ENCODE measurements at regions not wholly inside any gene's neighbourhood (a gene's known extent, or its start where the extent isn't known, plus 50 kb on each side); places are given as distances from the start of the nearest gene placed in this dataset.

DNA sequence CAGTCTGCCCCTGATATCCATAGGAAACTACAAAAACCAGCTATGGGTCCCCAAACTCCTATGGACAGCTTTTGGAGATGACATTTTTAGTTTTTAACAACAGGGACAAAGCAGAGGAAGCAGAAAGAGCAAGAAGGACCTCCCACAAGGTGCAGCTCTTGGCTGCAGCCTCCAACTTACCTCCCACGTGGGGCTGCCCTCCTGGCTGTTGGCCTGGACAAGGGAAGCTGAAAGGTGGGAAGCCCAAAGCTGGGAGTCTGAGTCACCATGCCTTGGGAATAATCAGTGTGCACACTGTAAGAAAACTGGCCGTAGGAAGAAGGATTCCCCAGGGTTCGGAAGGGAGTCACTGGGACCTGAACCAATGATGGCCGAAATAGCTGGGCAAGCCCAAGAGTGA lies 51.8 kb upstream of the PAX1 start:
- TF ChIP-seq, protein P1, sequence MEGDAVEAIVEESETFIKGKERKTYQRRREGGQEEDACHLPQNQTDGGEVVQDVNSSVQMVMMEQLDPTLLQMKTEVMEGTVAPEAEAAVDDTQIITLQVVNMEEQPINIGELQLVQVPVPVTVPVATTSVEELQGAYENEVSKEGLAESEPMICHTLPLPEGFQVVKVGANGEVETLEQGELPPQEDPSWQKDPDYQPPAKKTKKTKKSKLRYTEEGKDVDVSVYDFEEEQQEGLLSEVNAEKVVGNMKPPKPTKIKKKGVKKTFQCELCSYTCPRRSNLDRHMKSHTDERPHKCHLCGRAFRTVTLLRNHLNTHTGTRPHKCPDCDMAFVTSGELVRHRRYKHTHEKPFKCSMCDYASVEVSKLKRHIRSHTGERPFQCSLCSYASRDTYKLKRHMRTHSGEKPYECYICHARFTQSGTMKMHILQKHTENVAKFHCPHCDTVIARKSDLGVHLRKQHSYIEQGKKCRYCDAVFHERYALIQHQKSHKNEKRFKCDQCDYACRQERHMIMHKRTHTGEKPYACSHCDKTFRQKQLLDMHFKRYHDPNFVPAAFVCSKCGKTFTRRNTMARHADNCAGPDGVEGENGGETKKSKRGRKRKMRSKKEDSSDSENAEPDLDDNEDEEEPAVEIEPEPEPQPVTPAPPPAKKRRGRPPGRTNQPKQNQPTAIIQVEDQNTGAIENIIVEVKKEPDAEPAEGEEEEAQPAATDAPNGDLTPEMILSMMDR (conservative IDR thresholded peaks at IDR 0.05 in 1 of 2, IDR thresholded peaks at IDR 0.05 in 1 of 2; ENCODE audit: low read depth in 1 of 2, low read length in 2 of 2), result no peak
- TF ChIP-seq EZH2 (IDR thresholded peaks at IDR 0.05; ENCODE audit: low read length, missing control alignments), result no peak
- no peaks in the 10 kb centered on the region for H3K36me3 ChIP-seq (ENCODE audit: control insufficient read depth, insufficient read depth, low read length)
- no peak overlapping the region for H3K27ac ChIP-seq (ENCODE audit: insufficient read depth, low read length)
- no peaks in the 10 kb centered on the region for H4K20me1 ChIP-seq (ENCODE audit: control insufficient read depth, extremely low read depth, insufficient read depth, low read length)
- H2AFZ ChIP-seq (ENCODE audit: low read length), result no peak overlapping the region
- H3K79me2 ChIP-seq (ENCODE audit: control insufficient read depth, insufficient read depth, low read length), result no peaks in the 10 kb centered on the region
- no peaks in the 10 kb centered on the region for H3K27me3 ChIP-seq (ENCODE audit: control insufficient read depth, insufficient read depth, low read length)
- H3K9me3 ChIP-seq (ENCODE audit: control insufficient read depth, insufficient read depth, low read depth, low read length), result no peaks in the 10 kb centered on the region
- DNase-seq (ENCODE audit: low read depth in 2 of 2), result no peak
- no peak overlapping the region for H3K9ac ChIP-seq (ENCODE audit: insufficient read depth, low read length)
- no peak overlapping the region for H3K4me3 ChIP-seq (replicated peaks in 1 of 4; ENCODE audit: control extremely low read depth in 1 of 4, insufficient read depth in 1 of 4, low read depth in 3 of 4, low read length in 4 of 4)
- H3K4me2 ChIP-seq (ENCODE audit: extremely low read depth, insufficient read depth, low read length), result no peak overlapping the region
- no peaks in the 10 kb centered on the region for H3K4me1 ChIP-seq (ENCODE audit: control insufficient read depth, extremely low read depth, insufficient read depth, low read length)

DNA sequence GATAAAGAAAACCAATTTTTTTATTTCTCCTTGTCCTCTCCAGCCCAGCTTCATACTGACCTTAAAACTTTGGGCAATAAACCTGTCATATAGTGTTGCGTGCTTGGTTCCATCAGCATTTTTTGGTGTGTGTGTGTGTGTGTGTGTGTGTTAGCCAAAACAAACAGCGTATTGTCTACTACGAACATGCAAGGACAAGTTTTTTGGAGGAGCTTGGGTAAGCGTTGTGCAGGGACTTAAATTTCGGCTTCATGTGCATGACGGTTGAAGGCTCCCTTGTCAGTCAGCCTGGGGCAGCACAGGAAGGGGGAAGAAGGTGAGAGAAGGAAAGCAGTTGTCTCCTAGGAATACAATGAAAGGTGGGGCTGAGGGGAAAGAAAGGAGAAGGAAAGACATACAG lies 62.0 kb upstream of the PAX1 start:
- no peaks in the 10 kb centered on the region for H3K27me3 ChIP-seq (ENCODE audit: control insufficient read depth, insufficient read depth, low read length)
- no peaks in the 10 kb centered on the region for H4K20me1 ChIP-seq (ENCODE audit: control insufficient read depth, extremely low read depth, insufficient read depth, low read length)
- H3K27ac ChIP-seq (ENCODE audit: insufficient read depth, low read length), result no peak overlapping the region
- no peaks in the 10 kb centered on the region for H3K79me2 ChIP-seq (ENCODE audit: control insufficient read depth, insufficient read depth, low read length)
- H3K9ac ChIP-seq (ENCODE audit: insufficient read depth, low read length), result no peak overlapping the region
- H2AFZ ChIP-seq (ENCODE audit: low read length), result no peak overlapping the region
- no peak overlapping the region for H3K4me2 ChIP-seq (ENCODE audit: extremely low read depth, insufficient read depth, low read length)
- TF ChIP-seq, protein P1 (conservative IDR thresholded peaks at IDR 0.05 in 1 of 2, IDR thresholded peaks at IDR 0.05 in 1 of 2; ENCODE audit: low read depth in 1 of 2, low read length in 2 of 2), result no peak
- TF ChIP-seq EZH2 (IDR thresholded peaks at IDR 0.05; ENCODE audit: low read length, missing control alignments), result no peak
- no peak for DNase-seq (ENCODE audit: low read depth in 2 of 2)
- no peaks in the 10 kb centered on the region for H3K36me3 ChIP-seq (ENCODE audit: control insufficient read depth, insufficient read depth, low read length)
- H3K4me3 ChIP-seq (replicated peaks in 1 of 4; ENCODE audit: control extremely low read depth in 1 of 4, insufficient read depth in 1 of 4, low read depth in 3 of 4, low read length in 4 of 4), result no peak overlapping the region
- no peaks in the 10 kb centered on the region for H3K9me3 ChIP-seq (ENCODE audit: control insufficient read depth, insufficient read depth, low read depth, low read length)
- H3K4me1 ChIP-seq (ENCODE audit: control insufficient read depth, extremely low read depth, insufficient read depth, low read length), result no peaks in the 10 kb centered on the region

DNA sequence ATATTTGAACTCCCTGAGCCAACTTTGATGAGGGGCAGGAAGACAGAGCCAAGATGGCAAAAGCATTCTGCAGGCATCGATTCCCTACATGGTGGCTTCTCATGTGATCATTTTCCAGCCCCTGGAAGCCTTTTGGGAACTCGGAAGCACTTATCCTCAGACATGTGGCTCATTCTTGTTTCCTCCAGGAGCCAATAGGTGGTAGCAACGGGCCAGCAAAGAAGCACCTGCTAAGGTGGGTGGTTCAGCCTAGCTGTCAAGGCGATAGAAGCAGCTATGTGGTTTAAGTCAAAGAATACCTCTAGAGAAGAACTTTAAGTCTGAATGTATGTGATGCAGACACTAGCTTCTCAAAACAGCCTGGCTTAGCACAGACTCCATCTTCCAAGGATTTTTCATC lies 64.9 kb upstream of the PAX1 start:
- no peak for DNase-seq (ENCODE audit: low read depth in 2 of 2)
- TF ChIP-seq, protein P1 (conservative IDR thresholded peaks at IDR 0.05 in 1 of 2, IDR thresholded peaks at IDR 0.05 in 1 of 2; ENCODE audit: low read depth in 1 of 2, low read length in 2 of 2), result no peak
- H2AFZ ChIP-seq (ENCODE audit: low read length), result no peak overlapping the region
- H3K9me3 ChIP-seq (ENCODE audit: control insufficient read depth, insufficient read depth, low read depth, low read length), result no peaks in the 10 kb centered on the region
- no peak overlapping the region for H3K27ac ChIP-seq (ENCODE audit: insufficient read depth, low read length)
- H4K20me1 ChIP-seq (ENCODE audit: control insufficient read depth, extremely low read depth, insufficient read depth, low read length), result no peaks in the 10 kb centered on the region
- no peaks in the 10 kb centered on the region for H3K27me3 ChIP-seq (ENCODE audit: control insufficient read depth, insufficient read depth, low read length)
- H3K4me2 ChIP-seq (ENCODE audit: extremely low read depth, insufficient read depth, low read length), result no peak overlapping the region
- H3K79me2 ChIP-seq (ENCODE audit: control insufficient read depth, insufficient read depth, low read length), result no peaks in the 10 kb centered on the region
- H3K9ac ChIP-seq (ENCODE audit: insufficient read depth, low read length), result no peak overlapping the region
- no peaks in the 10 kb centered on the region for H3K36me3 ChIP-seq (ENCODE audit: control insufficient read depth, insufficient read depth, low read length)
- H3K4me3 ChIP-seq (replicated peaks in 1 of 4; ENCODE audit: control extremely low read depth in 1 of 4, insufficient read depth in 1 of 4, low read depth in 3 of 4, low read length in 4 of 4), result no peak overlapping the region
- H3K4me1 ChIP-seq (ENCODE audit: control insufficient read depth, extremely low read depth, insufficient read depth, low read length), result no peaks in the 10 kb centered on the region
